PC-9 (cell line): ENCODE measurements at regions not wholly inside any gene's neighbourhood (a gene's known extent, or its start where the extent isn't known, plus 50 kb on each side); places are given as distances from the start of the nearest gene placed in this dataset.

Experiments used
- CTCF ChIP-seq: fragments of 200-600 bp; sonication (generic); conservative IDR thresholded peaks from 2 replicates; pipeline ENCODE4 v1.6.1; 2017; ENCODE audit warnings: mixed run types, antibody characterized with exemption, mild to moderate bottlenecking, moderate library complexity
- EZH2 ChIP-seq: fragments of 200-600 bp; sonication (generic); IDR thresholded peaks from 2 replicates; pipeline ENCODE4 v1.8.0; 2017; ENCODE audit warnings: antibody characterized with exemption, low read depth

GRCh38 chr4:152243206-152243605 lies 292.7 kb downstream of the FBXW7 start:
- TF ChIP-seq CTCF (no peak), EZH2 (no peak)
